Caki2 (cell line): ENCODE measurements at regions not wholly inside any gene's neighbourhood (a gene's known extent, or its start where the extent isn't known, plus 50 kb on each side); places are given as distances from the start of the nearest gene placed in this dataset.

Experiments
- DNase-seq: peaks from one replicate; pipeline ENCODE4 v3.0.0-alpha.2; 2015; ENCODE audit warnings: low read depth
- in situ Hi-C: cut with HindIII; loops from 2 replicates; pipeline ENCODE4 v1.10.0; 2016; ENCODE audit warnings: low sequenced_read_pairs, low pct_unique_long_range_greater_than_20kb, mixed read lengths

DNA sequence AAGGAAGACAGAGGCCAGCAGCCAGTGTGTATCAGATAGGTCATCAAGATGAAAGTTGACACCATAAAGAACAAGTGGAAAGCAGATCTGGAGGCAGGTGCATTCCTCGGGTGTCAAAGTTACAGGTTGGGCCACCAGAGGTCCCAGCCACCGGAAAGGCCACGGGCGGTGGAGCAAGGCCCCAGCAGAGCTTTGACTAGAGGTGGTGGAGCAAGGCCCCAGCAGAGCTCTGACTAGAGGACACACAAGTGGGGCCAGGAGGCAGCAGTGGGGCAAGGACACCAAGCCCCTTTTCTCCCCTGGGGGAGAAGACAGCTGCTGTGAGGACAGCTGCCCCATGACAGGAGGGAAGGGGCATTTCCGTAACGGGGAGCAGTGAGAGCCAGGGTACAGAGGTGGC is 115.1 kb downstream of the GYPC start:
- DNase-seq = no peak
- in situ Hi-C loops = no loop called here

DNA sequence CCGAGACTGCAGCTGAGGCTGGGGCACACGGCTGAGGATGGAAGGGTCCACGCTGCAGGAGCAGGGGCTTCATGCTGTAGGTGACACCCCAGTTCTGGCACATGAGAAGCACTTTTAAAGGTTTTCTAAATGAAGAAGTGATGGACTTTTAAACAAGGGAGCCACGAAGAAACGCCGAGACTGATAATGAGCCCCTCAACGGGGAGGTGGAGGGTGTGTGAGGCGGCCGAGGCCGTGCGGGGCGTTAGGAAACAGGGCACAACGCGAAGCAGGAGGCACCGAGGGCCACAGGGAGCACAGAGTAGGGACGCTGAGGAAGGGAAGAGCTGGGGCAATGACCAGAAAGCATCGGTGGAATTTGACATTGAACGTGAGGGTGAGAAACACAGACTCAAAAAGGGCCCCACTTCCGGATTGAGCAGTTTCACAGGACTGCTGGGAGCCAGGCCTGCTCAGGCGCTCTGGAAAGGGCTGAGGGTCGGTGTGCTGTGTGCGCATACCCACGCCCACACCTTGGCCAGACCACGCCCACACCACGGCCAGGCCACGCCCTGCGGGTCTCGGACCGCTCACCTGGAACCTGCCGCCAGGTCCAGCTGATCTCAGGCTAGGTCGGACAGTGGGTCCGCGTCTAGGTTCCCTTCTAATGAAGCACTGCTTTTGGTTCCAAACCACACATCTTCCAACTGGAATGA is 115.7 kb downstream of the GYPC start:
- in situ Hi-C loops = no loop called here
- DNase-seq = no peak

DNA sequence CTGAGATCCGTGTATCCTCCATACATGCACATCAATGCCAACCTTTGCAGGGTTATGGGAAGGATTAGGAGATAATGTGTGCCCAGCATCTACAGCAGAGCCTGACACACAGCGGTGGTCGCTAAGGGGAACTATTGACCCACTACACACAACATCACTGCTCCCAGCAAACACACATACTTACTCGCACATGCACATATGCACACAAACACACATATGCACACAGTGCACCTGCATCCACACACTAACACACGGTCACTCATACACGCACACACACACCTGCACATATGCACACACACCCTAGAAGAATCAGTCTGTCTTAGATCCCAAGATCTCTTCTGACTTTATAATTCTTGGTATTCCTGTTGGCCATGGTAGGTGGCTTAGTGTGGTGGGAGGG is 118.3 kb downstream of the GYPC start:
- no peak for DNase-seq
- in situ Hi-C loops = no loop called here

DNA sequence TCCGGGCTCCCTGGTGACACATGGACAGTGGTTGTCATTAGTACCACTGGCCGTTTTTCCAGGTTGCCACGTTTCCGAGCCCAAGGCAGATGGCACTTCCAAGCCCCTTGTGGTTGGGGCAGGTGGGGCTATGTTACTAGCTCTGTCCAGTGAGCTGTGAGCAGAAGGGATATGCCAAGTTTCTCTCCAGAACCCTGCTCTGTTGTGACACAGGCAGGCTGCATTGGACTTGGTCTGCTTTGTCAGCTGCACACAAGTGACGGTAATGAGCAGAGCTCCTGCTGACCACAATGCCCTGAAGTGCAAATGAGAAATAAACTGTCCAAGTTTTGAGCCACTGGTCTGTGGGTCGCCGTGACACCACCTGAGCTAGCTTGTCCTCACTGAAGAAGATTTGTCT is 118.8 kb downstream of the GYPC start:
- in situ Hi-C loops = no loop called here
- DNase-seq = no peak

GRCh38 chr2:126775300-126775985 is 119.5 kb downstream of the GYPC start:
- in situ Hi-C loops = no loop called here
- no peak for DNase-seq

- in situ Hi-C loops = no loop called here
- no peak for DNase-seq
Observed at GRCh38 chr2:126776255-126776654, 120.3 kb downstream of the GYPC start.

GRCh38 chr2:126776692-126777619 is 121.0 kb downstream of the GYPC start:
- in situ Hi-C loops = no loop called here
- peak; percentile 62 for DNase-seq

DNA sequence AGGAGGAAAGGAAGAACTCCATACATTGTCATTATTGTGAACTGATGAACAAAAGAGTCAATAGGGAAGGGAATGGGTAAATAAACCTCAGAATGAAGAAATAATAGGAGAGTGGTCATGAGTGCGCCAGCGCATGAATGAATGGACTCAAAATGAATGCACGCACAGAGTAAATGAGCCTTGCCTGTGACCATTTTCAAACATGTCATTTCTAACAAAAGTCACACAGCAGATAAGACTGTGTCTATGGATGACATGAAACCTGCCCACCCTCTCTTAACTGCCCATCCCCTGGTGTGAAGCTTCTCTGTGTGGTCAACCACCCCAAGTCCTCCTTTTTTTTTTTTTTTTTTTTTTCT is 121.1 kb upstream of the TEX51 start:
- in situ Hi-C loops = no loop called here
- DNase-seq = no peak

DNA sequence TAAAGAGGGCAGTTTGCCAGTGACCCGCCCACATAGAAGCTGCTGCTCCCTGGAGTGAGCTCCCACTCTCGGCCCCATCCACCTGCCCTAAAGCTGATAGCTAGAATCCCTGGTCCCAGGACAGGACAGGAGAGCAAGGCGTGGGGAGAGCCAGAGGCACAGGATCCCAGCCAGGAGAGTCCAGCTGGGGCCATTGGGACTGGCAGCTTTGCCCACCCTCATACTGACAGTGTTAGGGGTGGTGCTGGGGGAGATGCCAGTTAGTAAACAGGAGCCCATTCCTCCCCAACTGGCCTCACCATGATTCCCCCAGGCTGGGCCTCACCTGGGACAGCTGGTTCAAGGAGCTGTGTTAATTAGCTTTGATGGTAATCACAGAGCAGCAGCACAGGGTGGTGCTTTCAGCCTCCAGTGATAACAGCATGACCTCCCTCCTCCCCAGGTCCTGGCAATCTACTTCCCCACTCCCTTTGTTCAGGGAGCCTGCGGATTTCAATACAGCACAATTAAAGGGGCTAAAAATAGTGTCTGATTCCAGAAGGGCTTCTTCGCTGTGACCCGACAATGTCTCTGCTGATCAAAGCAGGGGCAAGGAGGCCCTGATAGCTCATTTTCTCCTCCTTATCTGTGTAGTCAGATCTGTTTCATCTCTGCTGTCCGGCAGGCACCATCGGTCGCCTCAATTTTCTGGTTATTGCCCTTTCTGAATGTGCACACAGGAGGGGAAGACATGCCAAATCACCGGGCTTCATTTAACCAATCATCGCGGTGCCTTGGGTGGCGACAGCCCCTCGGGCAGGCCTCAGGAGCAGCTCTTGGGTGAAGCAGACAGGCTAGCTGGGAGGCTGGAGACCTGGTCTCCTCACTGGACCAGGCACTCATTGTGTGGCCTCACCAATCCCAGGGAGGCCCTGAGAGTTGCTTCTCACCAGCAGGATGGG is 119.9 kb upstream of the TEX51 start:
- DNase-seq = no peak
- in situ Hi-C loops = no loop called here

- in situ Hi-C loops = no loop called here
- DNase-seq = no peak
Observed at GRCh38 chr2:126781206-126781605, 117.5 kb upstream of the TEX51 start.

DNA sequence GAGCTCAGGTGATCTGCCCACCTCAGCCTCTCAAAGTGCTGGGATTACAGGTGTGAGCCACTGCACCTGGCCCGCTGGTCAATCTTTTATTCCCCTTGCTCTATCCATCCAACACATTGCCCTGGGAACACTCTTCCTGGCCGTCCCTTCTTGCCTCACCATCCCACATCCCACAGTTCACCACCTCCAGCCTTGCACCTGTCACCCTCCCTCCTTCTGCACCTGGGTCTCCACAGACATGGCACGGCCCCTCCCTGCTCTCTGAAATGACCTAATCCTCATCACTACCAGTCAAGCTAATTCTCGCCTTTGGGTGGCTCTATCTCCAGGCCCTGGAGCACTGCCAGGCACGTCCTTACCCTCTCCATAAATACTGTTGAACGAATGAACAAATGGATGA is 116.9 kb upstream of the TEX51 start:
- DNase-seq = no peak
- in situ Hi-C loops = no loop called here

- in situ Hi-C loops = no loop called here
- DNase-seq = no peak
Observed at GRCh38 chr2:126782648-126783047, 116.0 kb upstream of the TEX51 start.

DNA sequence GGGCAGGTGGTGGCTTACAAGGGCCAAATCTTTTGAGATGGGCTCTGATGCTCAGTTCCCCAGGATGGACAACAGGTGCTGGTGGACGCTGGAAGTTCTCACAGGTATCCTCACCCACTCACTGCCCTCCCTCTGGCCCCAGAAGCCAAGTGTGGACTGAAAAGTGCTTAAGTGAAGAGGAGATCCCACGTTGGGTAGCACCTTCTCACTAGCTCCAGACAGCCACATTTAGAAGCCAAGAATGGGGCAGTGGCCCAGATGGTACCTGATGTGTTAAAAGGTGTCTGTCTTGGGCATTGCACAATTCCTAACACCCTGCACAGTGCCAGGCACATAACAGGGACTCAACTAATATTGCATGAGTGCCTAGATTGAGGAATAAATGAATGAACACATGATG is 115.3 kb upstream of the TEX51 start:
- DNase-seq = no peak
- in situ Hi-C loops = no loop called here

DNA sequence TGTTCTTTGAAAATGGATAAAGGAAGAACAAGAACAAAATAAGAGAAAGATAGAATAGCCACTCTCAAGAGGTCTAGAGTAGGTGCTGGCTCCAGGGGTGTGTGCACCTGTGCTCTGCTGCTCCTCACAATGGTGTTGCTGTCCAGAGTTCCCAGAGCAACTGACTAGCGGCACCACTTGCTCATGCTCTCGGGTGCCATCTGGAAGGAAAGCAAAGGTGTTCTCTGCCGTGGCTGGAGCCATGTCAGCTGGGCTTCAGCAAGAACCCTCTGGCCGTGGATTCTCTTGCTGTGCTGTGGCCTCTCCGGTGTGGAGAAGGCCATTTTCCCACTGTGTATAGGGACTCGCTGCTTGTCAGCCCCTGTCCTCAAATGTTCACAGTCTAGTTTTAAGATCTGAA is 114.6 kb upstream of the TEX51 start:
- in situ Hi-C loops = no loop called here
- no peak for DNase-seq

- DNase-seq = no peak
- in situ Hi-C loops = no loop called here
Observed at GRCh38 chr2:126784621-126785020, 114.1 kb upstream of the TEX51 start.

DNA sequence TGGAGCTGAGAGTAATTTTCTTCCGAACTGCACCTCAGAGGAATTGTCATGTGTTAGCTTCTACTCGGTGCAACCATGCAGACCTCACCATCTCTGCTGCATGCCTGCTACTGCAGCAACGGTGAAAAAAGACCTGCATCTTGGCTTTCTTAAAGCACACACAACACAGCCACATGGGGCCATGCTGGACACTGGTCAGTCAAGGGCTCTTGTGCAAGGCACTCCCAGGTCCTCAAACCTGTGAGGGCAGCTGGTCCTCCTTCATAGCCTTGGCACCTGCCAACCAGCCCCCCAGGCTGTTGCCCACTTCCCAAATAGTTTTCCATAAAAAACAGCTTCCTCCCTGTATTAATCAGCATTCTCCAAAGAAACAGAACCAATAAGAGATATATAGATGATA is 113.5 kb upstream of the TEX51 start:
- in situ Hi-C loops = no loop called here
- DNase-seq = no peak

GRCh38 chr2:126785862-126786261 is 112.8 kb upstream of the TEX51 start:
- DNase-seq = no peak
- in situ Hi-C loops = no loop called here

DNA sequence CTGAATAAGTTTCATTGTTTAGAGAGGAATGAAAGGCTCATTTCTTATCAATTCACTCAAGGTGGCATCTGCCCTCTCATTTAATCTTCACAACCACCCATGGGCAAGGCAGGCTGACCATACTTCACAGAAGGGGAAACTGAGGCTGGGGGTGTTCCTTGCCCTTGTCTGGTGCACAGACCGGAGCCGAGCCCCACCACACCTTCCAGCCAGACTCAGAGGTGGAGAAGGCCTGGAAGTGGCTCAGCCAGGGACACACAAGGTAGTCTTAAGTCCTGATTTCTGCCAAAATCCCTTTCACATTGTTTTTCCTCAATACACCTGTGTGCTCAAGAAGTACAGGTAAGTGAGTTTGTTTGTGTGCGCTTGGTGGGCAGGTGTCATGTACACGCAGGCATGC is 111.9 kb upstream of the TEX51 start:
- DNase-seq = no peak
- in situ Hi-C loops = no loop called here
